Neural progenitor cell (in vitro differentiated cells): ENCODE measurements at regions not wholly inside any gene's neighbourhood (a gene's known extent, or its start where the extent isn't known, plus 50 kb on each side); places are given as distances from the start of the nearest gene placed in this dataset.

ENCODE experiments used
- DNase-seq: peaks from one replicate; pipeline ENCODE4 v3.0.0-alpha.2; 2016; ENCODE audit warnings: low spot score
- H2AFZ ChIP-seq: fragments of 200-600 bp; sonication (generic); replicated peaks from 2 replicates; pipeline ENCODE4 v1.6.1; 2016; ENCODE audit warnings: antibody characterized with exemption
- H3F3A ChIP-seq: fragments of 200-600 bp; sonication (generic); 2 replicates; pipeline ENCODE4 v1.6.1; 2016; ENCODE audit warnings: antibody characterized with exemption, low read depth
- H3K27ac ChIP-seq: fragments of 200-600 bp; sonication (generic); 2 replicates; pipeline ENCODE4 v1.5.1; 2016; ENCODE audit warnings: mild to moderate bottlenecking
- H3K27me3 ChIP-seq: fragments of 200-600 bp; sonication (generic); 2 replicates; pipeline ENCODE4 v1.6.1; 2016; ENCODE audit warnings: mild to moderate bottlenecking, moderate library complexity
- H3K36me3 ChIP-seq: fragments of 200-600 bp; sonication (generic); 2 replicates; pipeline ENCODE4 v1.5.1; 2016
- H3K4me1 ChIP-seq: fragments of 200-600 bp; sonication (generic); 2 replicates; pipeline ENCODE4 v1.6.1; 2016; ENCODE audit warnings: mixed run types
- H3K4me2 ChIP-seq: fragments of 200-600 bp; sonication (generic); 2 replicates; pipeline ENCODE4 v1.6.1; 2016
- H3K4me3 ChIP-seq: fragments of 200-600 bp; sonication (generic); 2 replicates; pipeline ENCODE4 v1.5.1; 2016
- H3K79me2 ChIP-seq: fragments of 200-600 bp; sonication (generic); 2 replicates; pipeline ENCODE4 v1.6.1; 2016; ENCODE audit warnings: low read depth
- H3K9ac ChIP-seq: fragments of 200-600 bp; sonication (generic); 2 replicates; pipeline ENCODE4 v1.6.1; 2016
- H3K9me3 ChIP-seq: fragments of 200-600 bp; sonication (generic); 2 replicates; pipeline ENCODE4 v1.5.1; 2016; ENCODE audit warnings: low read depth
- H4K20me1 ChIP-seq: fragments of 200-600 bp; sonication (generic); 2 replicates; pipeline ENCODE4 v1.6.1; 2016; ENCODE audit warnings: low read depth
- H3K27ac Mint-ChIP-seq: 3 replicates; pipeline ENCODE4 v1.8.0; 2021; ENCODE audit warnings: mixed read lengths
- H3K27me3 Mint-ChIP-seq: 2 replicates; pipeline ENCODE4 v1.8.0; 2022; ENCODE audit warnings: low read depth, mild to moderate bottlenecking, inconsistent platforms, moderate library complexity, mixed read lengths; ENCODE audit not compliant: insufficient read depth
- H3K36me3 Mint-ChIP-seq: 3 replicates; pipeline ENCODE4 v1.8.0; 2021; ENCODE audit warnings: mixed read lengths
- H3K4me1 Mint-ChIP-seq: 3 replicates; pipeline ENCODE4 v1.8.0; 2021; ENCODE audit warnings: mixed read lengths
- H3K4me3 Mint-ChIP-seq: 3 replicates; pipeline ENCODE4 v1.8.0; 2021; ENCODE audit warnings: mild to moderate bottlenecking, moderate library complexity, mixed read lengths
- H3K9me3 Mint-ChIP-seq: 3 replicates; pipeline ENCODE4 v1.8.0; 2020; ENCODE audit warnings: mixed read lengths
- EZH2 ChIP-seq: fragments of 200-600 bp; sonication (generic); IDR thresholded peaks from 2 replicates; pipeline ENCODE4 v1.6.1; 2017; ENCODE audit warnings: antibody characterized with exemption, mild to moderate bottlenecking, moderate library complexity
- EZH2phosphoT487 ChIP-seq: fragments of 200-600 bp; sonication (generic); IDR thresholded peaks from 2 replicates; pipeline ENCODE4 v1.6.1; 2017; ENCODE audit warnings: antibody characterized with exemption
- TF ChIP-seq, protein P1 (sequence below): fragments of 200-600 bp; sonication (generic); IDR thresholded peaks from 2 replicates; pipeline ENCODE4 v1.5.1; 2017; ENCODE audit warnings: antibody characterized with exemption, mild to moderate bottlenecking

DNA sequence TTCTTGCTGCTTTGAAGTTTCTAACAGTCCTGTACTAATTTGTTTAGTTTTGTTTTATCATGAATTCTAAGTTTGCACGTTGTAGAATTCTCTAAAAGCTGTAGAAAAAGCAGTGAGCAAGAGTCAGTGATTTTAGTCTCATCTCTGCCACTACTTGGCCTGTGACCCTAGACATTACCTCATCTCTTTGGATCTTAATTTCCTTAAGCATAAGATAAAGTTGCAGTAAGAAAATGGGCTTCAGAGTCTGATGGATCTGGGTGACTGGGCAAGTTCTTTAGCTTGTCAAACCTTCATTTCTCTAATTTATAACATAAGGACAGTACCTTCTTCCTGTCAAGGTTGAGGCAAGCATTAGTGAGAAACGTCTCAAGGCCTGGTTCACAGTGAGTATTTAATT, 247.9 kb downstream of the DMRT2 start:
- Histone ChIP-seq H3K27me3 (no peaks in the 10 kb centered on the region), H3K4me3 (no peak overlapping the region), H4K20me1 (no peaks in the 10 kb centered on the region), H3F3A (no peaks in the 10 kb centered on the region), H3K9me3 (peaks cover 20% of the 10 kb centered on the region), H2AFZ (no peak overlapping the region), H3K9ac (no peak overlapping the region), H3K36me3 (no peaks in the 10 kb centered on the region), H3K4me1 (no peaks in the 10 kb centered on the region), H3K27ac (no peak overlapping the region), H3K79me2 (no peaks in the 10 kb centered on the region), H3K4me2 (no peak overlapping the region)
- no peaks in the 10 kb centered on the region for H3K9me3 Mint-ChIP-seq
- H3K36me3 Mint-ChIP-seq, result no peaks in the 10 kb centered on the region
- no peak overlapping the region for H3K4me3 Mint-ChIP-seq
- DNase-seq, result no peak
- no peak overlapping the region for H3K27ac Mint-ChIP-seq
- TF ChIP-seq EZH2 (no peak), EZH2phosphoT487 (no peak)
- TF ChIP-seq, protein P1, sequence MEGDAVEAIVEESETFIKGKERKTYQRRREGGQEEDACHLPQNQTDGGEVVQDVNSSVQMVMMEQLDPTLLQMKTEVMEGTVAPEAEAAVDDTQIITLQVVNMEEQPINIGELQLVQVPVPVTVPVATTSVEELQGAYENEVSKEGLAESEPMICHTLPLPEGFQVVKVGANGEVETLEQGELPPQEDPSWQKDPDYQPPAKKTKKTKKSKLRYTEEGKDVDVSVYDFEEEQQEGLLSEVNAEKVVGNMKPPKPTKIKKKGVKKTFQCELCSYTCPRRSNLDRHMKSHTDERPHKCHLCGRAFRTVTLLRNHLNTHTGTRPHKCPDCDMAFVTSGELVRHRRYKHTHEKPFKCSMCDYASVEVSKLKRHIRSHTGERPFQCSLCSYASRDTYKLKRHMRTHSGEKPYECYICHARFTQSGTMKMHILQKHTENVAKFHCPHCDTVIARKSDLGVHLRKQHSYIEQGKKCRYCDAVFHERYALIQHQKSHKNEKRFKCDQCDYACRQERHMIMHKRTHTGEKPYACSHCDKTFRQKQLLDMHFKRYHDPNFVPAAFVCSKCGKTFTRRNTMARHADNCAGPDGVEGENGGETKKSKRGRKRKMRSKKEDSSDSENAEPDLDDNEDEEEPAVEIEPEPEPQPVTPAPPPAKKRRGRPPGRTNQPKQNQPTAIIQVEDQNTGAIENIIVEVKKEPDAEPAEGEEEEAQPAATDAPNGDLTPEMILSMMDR, result no peak
- peaks cover 3% of the 10 kb centered on the region for H3K27me3 Mint-ChIP-seq
- H3K4me1 Mint-ChIP-seq, result no peaks in the 10 kb centered on the region

- peaks cover 3% of the 10 kb centered on the region for H3K27me3 Mint-ChIP-seq
- no peaks in the 10 kb centered on the region for H4K20me1 ChIP-seq
- H3K27ac ChIP-seq, result no peak overlapping the region
- H3K9ac ChIP-seq, result no peak overlapping the region
- TF ChIP-seq, protein P1, result no peak
- TF ChIP-seq EZH2 (no peak), EZH2phosphoT487 (no peak)
- no peaks in the 10 kb centered on the region for H3K27me3 ChIP-seq
- no peak overlapping the region for H3K4me3 ChIP-seq
- H3F3A ChIP-seq, result no peaks in the 10 kb centered on the region
- no peaks in the 10 kb centered on the region for H3K36me3 ChIP-seq
- H3K36me3 Mint-ChIP-seq, result no peaks in the 10 kb centered on the region
- no peak overlapping the region for H3K27ac Mint-ChIP-seq
- no peaks in the 10 kb centered on the region for H3K79me2 ChIP-seq
- no peak overlapping the region for H2AFZ ChIP-seq
- no peaks in the 10 kb centered on the region for H3K4me1 ChIP-seq
- H3K4me3 Mint-ChIP-seq, result no peak overlapping the region
- peaks cover 26% of the 10 kb centered on the region for H3K9me3 ChIP-seq
- no peaks in the 10 kb centered on the region for H3K4me1 Mint-ChIP-seq
- H3K4me2 ChIP-seq, result no peak overlapping the region
- no peak for DNase-seq
- H3K9me3 Mint-ChIP-seq, result no peaks in the 10 kb centered on the region
These were observed 250.8 kb downstream of the DMRT2 start for GRCh38 chr9:1300941-1301340.

DNA sequence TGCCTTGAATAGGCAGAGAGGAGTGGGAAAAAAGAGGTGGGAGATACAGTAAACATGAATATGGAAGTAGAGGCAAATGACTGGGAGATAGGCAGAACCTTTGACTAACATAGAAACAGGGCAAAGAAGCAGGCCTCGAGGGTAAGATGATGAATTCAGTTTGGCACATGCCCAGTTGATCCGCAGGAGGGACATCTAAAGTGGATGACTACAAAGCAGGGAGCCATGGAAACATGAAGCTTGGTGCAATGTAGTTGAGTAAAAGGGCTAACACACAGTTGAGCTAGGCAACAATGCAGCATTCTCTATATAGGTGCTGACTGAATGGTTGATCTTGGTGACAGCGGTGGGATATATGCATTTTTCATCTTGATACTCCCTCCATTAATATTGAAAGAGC, 253.8 kb downstream of the DMRT2 start:
- H3K9me3 Mint-ChIP-seq, result no peaks in the 10 kb centered on the region
- no peak overlapping the region for H3K4me3 ChIP-seq

More for the DNA sequence above, 253.8 kb downstream of the DMRT2 start:
- Histone ChIP-seq H3K27me3 (no peaks in the 10 kb centered on the region), H4K20me1 (no peaks in the 10 kb centered on the region), H3K4me2 (no peak overlapping the region), H3K36me3 (no peaks in the 10 kb centered on the region), H3K27ac (no peak overlapping the region), H3K79me2 (no peaks in the 10 kb centered on the region), H3K9ac (no peak overlapping the region), H3K4me1 (no peaks in the 10 kb centered on the region), H3K9me3 (peaks cover 31% of the 10 kb centered on the region), H2AFZ (no peak overlapping the region), H3F3A (no peaks in the 10 kb centered on the region)
- TF ChIP-seq, protein P1, result no peak
- no peak for TF ChIP-seq EZH2phosphoT487
- no peak for TF ChIP-seq EZH2
- Mint-ChIP-seq H3K4me1 (no peaks in the 10 kb centered on the region), H3K27me3 (no peaks in the 10 kb centered on the region), H3K36me3 (no peaks in the 10 kb centered on the region), H3K4me3 (no peak overlapping the region), H3K27ac (no peak overlapping the region)
- DNase-seq, result no peak
